MCF 10A (cell line): ENCODE measurements at regions not wholly inside any gene's neighbourhood (a gene's known extent, or its start where the extent isn't known, plus 50 kb on each side); places are given as distances from the start of the nearest gene placed in this dataset.
"Not testable (repeated sequence)": the region's sequence is repeated elsewhere in the genome, so short reads cannot be mapped to it uniquely, and the experiment has no call there.

Source experiments
- BruUV-seq: library from RNA; stranded (reverse); fragments of 400-500 nt; replicated peaks from 2 replicates; lab custom pipeline; 2021; lab: Mats Ljungman, UMichigan
- CTCF ChIA-PET: fragments of 300-600 bp; sonication (Branson Sonifier 250); formaldehyde crosslinking; extraction: SDS; loops from one replicate; lab custom pipeline; 2021; ENCODE audit warnings: antibody characterized with exemption, inconsistent platforms; lab: Yijun Ruan, JAX
- POLR2A ChIA-PET: fragments of 300-600, 350-650 bp; sonication (Branson Sonifier 250); formaldehyde crosslinking; extraction: SDS; loops from one replicate; lab custom pipeline; 2020; ENCODE audit warnings: antibody characterized with exemption, inconsistent platforms; lab: Yijun Ruan, JAX
- DNase-seq: peaks from one replicate; pipeline ENCODE4 v3.0.0-alpha.2; 2018; ENCODE audit not compliant: unreplicated experiment
- H3K27ac Mint-ChIP-seq: one replicate; pipeline ENCODE4 v1.8.0; 2022; ENCODE audit warnings: mild to moderate bottlenecking, low read depth, mixed read lengths; ENCODE audit not compliant: unreplicated experiment
- H3K27me3 Mint-ChIP-seq: one replicate; pipeline ENCODE4 v1.8.0; 2022; ENCODE audit warnings: mixed read lengths; ENCODE audit not compliant: insufficient read depth, unreplicated experiment
- H3K36me3 Mint-ChIP-seq: one replicate; pipeline ENCODE4 v1.8.0; 2022; ENCODE audit warnings: mild to moderate bottlenecking, moderate library complexity, mixed read lengths; ENCODE audit not compliant: insufficient read depth, unreplicated experiment
- H3K4me1 Mint-ChIP-seq: one replicate; pipeline ENCODE4 v1.8.0; 2022; ENCODE audit warnings: mixed read lengths; ENCODE audit not compliant: insufficient read depth, unreplicated experiment
- H3K4me3 Mint-ChIP-seq: one replicate; pipeline ENCODE4 v1.8.0; 2022; ENCODE audit warnings: mild to moderate bottlenecking, moderate library complexity, mixed read lengths; ENCODE audit not compliant: unreplicated experiment
- H3K9me3 Mint-ChIP-seq: one replicate; pipeline ENCODE4 v1.8.0; 2022; ENCODE audit warnings: mixed read lengths; ENCODE audit not compliant: unreplicated experiment
- intact Hi-C: fragments of 100-400 bp; cut with micrococcal nuclease; formaldehyde crosslinking; loops from 2 replicates; pipeline ENCODE4 v1.14.1; 2022
- TF ChIP-seq, protein P1 (sequence below): fragments of 200-600 bp; IDR thresholded peaks from one replicate; pipeline ENCODE4 v1.8.0; 2022; ENCODE audit warnings: antibody characterized with exemption, mild to moderate bottlenecking; ENCODE audit not compliant: unreplicated experiment

DNA sequence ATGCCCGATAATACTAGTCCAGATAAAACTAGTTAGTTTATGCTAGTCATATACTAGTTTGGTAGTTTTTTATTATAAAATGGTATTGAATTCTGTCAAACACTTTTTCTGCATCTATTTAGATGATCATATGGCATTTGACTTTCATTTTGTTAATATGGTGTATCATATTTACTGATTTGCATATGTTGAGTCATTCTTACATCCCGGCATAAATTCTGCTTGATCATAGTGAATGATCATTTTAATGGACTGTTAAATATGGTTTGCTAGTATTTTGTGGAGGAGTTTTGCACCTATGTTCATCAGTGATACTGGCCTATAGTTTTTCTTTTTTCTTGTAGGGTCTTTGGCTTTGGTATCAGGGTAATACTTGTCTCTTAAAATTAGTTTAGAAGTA lies 365.6 kb downstream of the TAF11L14 start:
- Mint-ChIP-seq H3K36me3 (peaks cover 7% of the 10 kb centered on the region), H3K4me1 (no peaks in the 10 kb centered on the region), H3K27ac (no peak overlapping the region), H3K4me3 (no peak overlapping the region), H3K27me3 (no peaks in the 10 kb centered on the region), H3K9me3 (no peaks in the 10 kb centered on the region)
- TF ChIP-seq, protein P1, sequence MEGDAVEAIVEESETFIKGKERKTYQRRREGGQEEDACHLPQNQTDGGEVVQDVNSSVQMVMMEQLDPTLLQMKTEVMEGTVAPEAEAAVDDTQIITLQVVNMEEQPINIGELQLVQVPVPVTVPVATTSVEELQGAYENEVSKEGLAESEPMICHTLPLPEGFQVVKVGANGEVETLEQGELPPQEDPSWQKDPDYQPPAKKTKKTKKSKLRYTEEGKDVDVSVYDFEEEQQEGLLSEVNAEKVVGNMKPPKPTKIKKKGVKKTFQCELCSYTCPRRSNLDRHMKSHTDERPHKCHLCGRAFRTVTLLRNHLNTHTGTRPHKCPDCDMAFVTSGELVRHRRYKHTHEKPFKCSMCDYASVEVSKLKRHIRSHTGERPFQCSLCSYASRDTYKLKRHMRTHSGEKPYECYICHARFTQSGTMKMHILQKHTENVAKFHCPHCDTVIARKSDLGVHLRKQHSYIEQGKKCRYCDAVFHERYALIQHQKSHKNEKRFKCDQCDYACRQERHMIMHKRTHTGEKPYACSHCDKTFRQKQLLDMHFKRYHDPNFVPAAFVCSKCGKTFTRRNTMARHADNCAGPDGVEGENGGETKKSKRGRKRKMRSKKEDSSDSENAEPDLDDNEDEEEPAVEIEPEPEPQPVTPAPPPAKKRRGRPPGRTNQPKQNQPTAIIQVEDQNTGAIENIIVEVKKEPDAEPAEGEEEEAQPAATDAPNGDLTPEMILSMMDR = no peak
- no TSS peak for BruUV-seq
- intact Hi-C loops = no loop called here
- no peak for DNase-seq
- ChIA-PET CTCF (no interaction called here), POLR2A (no interaction called here)

DNA sequence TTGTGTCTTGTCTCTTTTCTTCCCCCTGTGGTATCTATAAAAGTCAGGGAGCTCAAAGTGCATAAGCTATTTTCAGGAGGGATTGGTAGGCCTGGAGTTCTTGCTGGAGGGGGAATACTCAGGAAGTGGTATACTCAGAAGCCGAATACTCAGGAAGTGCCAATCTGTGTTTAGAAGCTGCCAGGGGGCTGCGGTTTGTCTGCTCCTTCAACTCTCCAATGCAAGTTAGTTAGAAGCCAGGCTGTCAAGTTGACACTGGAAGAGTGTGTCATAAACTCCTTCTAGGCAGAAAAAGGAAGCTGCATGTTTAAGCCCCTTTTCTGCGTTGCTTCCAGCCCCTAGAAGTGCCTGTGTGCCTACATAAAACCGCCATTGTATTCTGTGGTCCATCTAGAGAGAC lies 366.5 kb downstream of the TAF11L14 start:
- Mint-ChIP-seq H3K9me3 (no peaks in the 10 kb centered on the region), H3K27me3 (no peaks in the 10 kb centered on the region), H3K36me3 (peaks cover 7% of the 10 kb centered on the region), H3K27ac (no peak overlapping the region), H3K4me3 (no peak overlapping the region), H3K4me1 (no peaks in the 10 kb centered on the region)
- no TSS peak for BruUV-seq
- intact Hi-C loops = no loop called here
- POLR2A ChIA-PET = interaction anchor here (0.6 to 1.4 kb wide), 2 partner anchors 34 to 1541 kb away, joined by 3 read pairs; no protein-coding TSS in a partner anchor
- TF ChIP-seq, protein P1 = no peak
- DNase-seq = no peak
- CTCF ChIA-PET = interaction anchor here (0.6 to 1.4 kb wide), 2 partner anchors 19 to 297 kb away, joined by 3 read pairs; no protein-coding TSS in a partner anchor

DNA sequence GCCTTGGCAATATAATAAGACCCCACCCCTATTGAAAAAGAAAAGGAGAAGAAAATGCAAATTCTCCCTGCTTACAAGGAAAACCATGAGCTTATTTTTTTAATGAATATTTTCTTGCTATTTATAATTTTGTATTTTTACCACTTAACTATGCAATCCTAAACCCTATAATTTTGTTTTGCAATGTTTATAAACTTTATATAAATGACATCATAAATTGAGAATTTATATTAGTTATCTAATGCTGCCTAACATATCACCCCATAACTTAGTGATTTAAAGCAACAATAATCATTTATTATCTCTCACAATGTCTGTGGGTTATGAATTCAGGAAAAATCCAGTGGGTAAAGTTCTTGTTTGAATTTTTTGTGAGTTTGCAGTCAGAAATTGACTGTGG lies 369.1 kb downstream of the TAF11L14 start:
- no peaks in the 10 kb centered on the region for H3K9me3 Mint-ChIP-seq
- intact Hi-C loops = no loop called here
- no peak for DNase-seq
- no peaks in the 10 kb centered on the region for H3K4me1 Mint-ChIP-seq
- ChIA-PET POLR2A (interaction anchor here (0.7 to 1.6 kb wide), 2 partner anchors 13 to 42 kb away, joined by 3 read pairs; no protein-coding TSS in a partner anchor), CTCF (no interaction called here)
- TF ChIP-seq, protein P1 = no peak
- H3K27me3 Mint-ChIP-seq = no peaks in the 10 kb centered on the region
- peaks cover 7% of the 10 kb centered on the region for H3K36me3 Mint-ChIP-seq
- H3K27ac Mint-ChIP-seq = no peak overlapping the region
- BruUV-seq = no TSS peak
- H3K4me3 Mint-ChIP-seq = no peak overlapping the region

DNA sequence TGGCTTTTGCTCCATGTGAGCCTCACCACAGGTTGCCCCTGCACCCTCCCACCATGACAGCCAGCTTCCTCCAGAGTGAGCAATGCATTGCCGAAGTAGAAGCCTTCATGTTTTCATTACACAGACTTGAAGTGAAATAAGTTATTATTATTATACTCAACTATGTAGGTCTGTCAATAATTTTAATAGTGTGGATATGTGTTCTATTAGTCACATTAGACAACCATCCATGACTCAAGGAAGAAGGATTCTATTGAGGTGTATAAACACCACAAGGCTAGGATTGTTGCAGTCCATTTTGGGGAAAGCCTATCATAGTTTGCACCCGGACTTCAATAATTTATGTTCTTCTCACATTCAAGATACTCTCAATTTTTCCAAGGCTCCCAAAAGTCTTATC lies 369.5 kb downstream of the TAF11L14 start:
- Mint-ChIP-seq H3K9me3 (no peaks in the 10 kb centered on the region), H3K27me3 (no peaks in the 10 kb centered on the region), H3K4me3 (no peak overlapping the region), H3K27ac (no peak overlapping the region), H3K36me3 (peaks cover 7% of the 10 kb centered on the region), H3K4me1 (no peaks in the 10 kb centered on the region)
- intact Hi-C loops = no loop called here
- ChIA-PET CTCF (interaction anchor here (0.7 kb wide), 1 partner anchor 1338 kb away, joined by 3 read pairs; no protein-coding TSS in a partner anchor), POLR2A (interaction anchor here (0.7 to 1.6 kb wide), 2 partner anchors 13 to 42 kb away, joined by 3 read pairs; no protein-coding TSS in a partner anchor)
- no TSS peak for BruUV-seq
- no peak for DNase-seq
- TF ChIP-seq, protein P1 = no peak

DNA sequence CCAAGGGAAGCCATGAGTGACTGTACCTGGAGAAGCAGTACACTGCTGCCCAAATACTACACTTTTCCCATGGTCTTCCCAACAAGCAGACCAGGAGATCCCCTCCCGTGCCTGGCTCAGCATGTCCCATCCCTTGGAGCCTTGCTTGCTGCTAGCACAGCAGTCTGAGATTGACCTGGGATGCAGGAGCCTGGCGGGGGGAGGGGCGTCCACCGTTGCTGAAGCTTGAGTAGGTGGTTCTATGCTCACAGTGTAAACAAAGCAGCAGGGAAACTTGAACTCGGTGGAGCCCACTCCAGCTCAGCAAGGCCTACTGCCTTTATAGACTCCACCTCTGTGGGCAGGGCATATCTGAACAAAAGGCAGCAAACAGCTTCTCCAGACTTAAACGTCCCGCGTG lies 372.0 kb downstream of the TAF11L14 start:
- POLR2A ChIA-PET, intact Hi-C loops, H3K27me3 Mint-ChIP-seq, H3K4me1 Mint-ChIP-seq, H3K27ac Mint-ChIP-seq, DNase-seq, H3K9me3 Mint-ChIP-seq, H3K36me3 Mint-ChIP-seq, BruUV-seq, H3K4me3 Mint-ChIP-seq: not testable (repeated sequence)
- CTCF ChIA-PET = interaction anchor here (0.6 kb wide), 1 partner anchor 789 kb away, joined by 3 read pairs; the partner anchor contains the start of gene BASP1
